Suprapubic skin (tissue), 4 donors: ENCODE measurements at regions not wholly inside any gene's neighbourhood (a gene's known extent, or its start where the extent isn't known, plus 50 kb on each side); places are given as distances from the start of the nearest gene placed in this dataset.
"Not testable (repeated sequence)": the region's sequence is repeated elsewhere in the genome, so short reads cannot be mapped to it uniquely, and the experiment has no call there.

Experiments
- DNase-seq, 2 donors: peaks; one replicate each; pipeline ENCODE4 v3.0.0-alpha.2; 2019; ENCODE audit warnings: low spot score in 2 of 2
- H3K27ac ChIP-seq: fragments of 200-600 bp; sonication (generic); one replicate; pipeline ENCODE4 v1.5.1; 2019
- H3K27me3 ChIP-seq: fragments of 200-600 bp; sonication (generic); one replicate; pipeline ENCODE4 v1.5.1; 2019
- H3K36me3 ChIP-seq: fragments of 200-600 bp; sonication (generic); one replicate; pipeline ENCODE4 v1.5.1; 2019
- H3K4me1 ChIP-seq: fragments of 200-600 bp; sonication (generic); one replicate; pipeline ENCODE4 v1.5.1; 2019
- H3K4me3 ChIP-seq: fragments of 200-600 bp; sonication (generic); one replicate; pipeline ENCODE4 v1.5.1; 2019; ENCODE audit warnings: mild to moderate bottlenecking
- H3K9me3 ChIP-seq: fragments of 200-600 bp; sonication (generic); one replicate; pipeline ENCODE4 v1.5.1; 2019
- EP300 ChIP-seq: sonication (generic); formaldehyde crosslinking; IDR thresholded peaks from one replicate; pipeline ENCODE4 v1.6.1; 2017; ENCODE audit warnings: antibody characterized with exemption
- POLR2A ChIP-seq, 2 donors: fragments of 450-650 bp; IDR thresholded peaks; one replicate each; pipeline ENCODE4 v1.6.1; 2017; ENCODE audit warnings: antibody characterized with exemption in 2 of 2, mild to moderate bottlenecking in 2 of 2, moderate library complexity in 2 of 2
- POLR2AphosphoS5 ChIP-seq, 3 donors: sonication (generic); formaldehyde crosslinking; IDR thresholded peaks; one replicate each; pipeline ENCODE4 v1.6.1; 2017; ENCODE audit warnings: antibody characterized with exemption in 3 of 3
- WGBS: methylation state at CpG from one replicate; pipeline ENCODE4 v1.1.5; 2018; 5-methylcytosine and 5-hydroxymethylcytosine counted together
- TF ChIP-seq, protein P1 (sequence below), 2 donors: fragments of 200-600 bp in 1 of 2; fragments of 450-650 bp in 1 of 2; sonication (generic) in 1 of 2; IDR thresholded peaks; one replicate each; pipeline ENCODE4 v1.5.1; 2016 to 2019; ENCODE audit warnings: antibody characterized with exemption in 2 of 2, mild to moderate bottlenecking in 1 of 2, moderate library complexity in 1 of 2

GRCh38 chr13:69028936-69029335, 1078.7 kb upstream of the ATXN8OS start:
- Histone ChIP-seq H3K36me3 (no peaks in the 10 kb centered on the region), H3K27me3 (no peaks in the 10 kb centered on the region), H3K27ac (no peak overlapping the region), H3K4me1 (no peaks in the 10 kb centered on the region), H3K9me3 (no peaks in the 10 kb centered on the region), H3K4me3 (no peak overlapping the region)
- DNase-seq = no peak
- no peak for TF ChIP-seq POLR2AphosphoS5 (IDR thresholded peaks at IDR 0.05)
- no peak for TF ChIP-seq POLR2A (IDR thresholded peaks at IDR 0.05)
- TF ChIP-seq EP300 = no peak
- TF ChIP-seq, protein P1, sequence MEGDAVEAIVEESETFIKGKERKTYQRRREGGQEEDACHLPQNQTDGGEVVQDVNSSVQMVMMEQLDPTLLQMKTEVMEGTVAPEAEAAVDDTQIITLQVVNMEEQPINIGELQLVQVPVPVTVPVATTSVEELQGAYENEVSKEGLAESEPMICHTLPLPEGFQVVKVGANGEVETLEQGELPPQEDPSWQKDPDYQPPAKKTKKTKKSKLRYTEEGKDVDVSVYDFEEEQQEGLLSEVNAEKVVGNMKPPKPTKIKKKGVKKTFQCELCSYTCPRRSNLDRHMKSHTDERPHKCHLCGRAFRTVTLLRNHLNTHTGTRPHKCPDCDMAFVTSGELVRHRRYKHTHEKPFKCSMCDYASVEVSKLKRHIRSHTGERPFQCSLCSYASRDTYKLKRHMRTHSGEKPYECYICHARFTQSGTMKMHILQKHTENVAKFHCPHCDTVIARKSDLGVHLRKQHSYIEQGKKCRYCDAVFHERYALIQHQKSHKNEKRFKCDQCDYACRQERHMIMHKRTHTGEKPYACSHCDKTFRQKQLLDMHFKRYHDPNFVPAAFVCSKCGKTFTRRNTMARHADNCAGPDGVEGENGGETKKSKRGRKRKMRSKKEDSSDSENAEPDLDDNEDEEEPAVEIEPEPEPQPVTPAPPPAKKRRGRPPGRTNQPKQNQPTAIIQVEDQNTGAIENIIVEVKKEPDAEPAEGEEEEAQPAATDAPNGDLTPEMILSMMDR (IDR thresholded peaks at IDR 0.05) = no peak

DNA sequence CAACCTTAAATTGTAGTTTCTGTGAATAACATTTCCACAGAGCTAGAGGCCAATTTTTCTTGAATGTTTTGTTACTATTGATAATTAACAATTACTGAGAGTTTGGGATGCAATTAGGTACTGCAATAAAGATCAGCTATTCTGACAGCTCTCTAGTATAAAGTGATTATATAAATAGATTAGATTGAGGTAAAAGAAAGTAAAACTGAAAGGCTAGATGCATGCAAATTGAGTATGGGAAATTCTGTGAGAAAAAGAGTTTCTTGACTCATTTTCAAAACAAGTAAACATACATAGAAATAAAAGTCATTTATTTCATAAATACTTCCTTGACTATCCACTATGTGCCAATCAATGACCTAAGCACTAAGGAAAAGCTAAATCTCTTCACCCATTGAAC, 1087.5 kb upstream of the ATXN8OS start:
- H3K36me3 ChIP-seq = no peaks in the 10 kb centered on the region

DNA sequence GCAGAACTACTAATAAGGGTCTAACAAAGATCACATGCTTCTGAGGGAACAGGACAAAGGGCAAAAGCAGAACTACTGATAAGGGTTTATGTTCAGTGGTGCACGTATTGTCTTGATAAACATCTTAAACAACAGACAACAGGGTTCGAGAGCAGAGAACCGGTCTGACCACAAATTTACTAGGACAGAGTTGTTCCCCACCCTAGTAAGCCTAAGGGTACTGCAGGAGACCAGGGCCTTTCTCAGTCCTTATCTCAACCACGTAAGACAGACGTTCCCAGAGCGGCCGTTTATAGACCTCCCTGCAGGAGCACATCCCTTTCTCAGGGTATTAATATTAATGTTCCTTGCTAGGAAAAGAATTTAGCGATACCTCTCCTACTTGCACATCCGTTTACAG, 1089.5 kb upstream of the ATXN8OS start:
- not testable (repeated sequence) for H3K9me3 ChIP-seq, DNase-seq, H3K27me3 ChIP-seq, H3K36me3 ChIP-seq, H3K4me3 ChIP-seq, H3K4me1 ChIP-seq, H3K27ac ChIP-seq
- WGBS = 77% methylated on average over 9 of the region's 9 CpGs

More for the DNA sequence above, 1087.5 kb upstream of the ATXN8OS start:
- Histone ChIP-seq H3K27me3 (no peaks in the 10 kb centered on the region), H3K27ac (no peak overlapping the region), H3K4me3 (no peak overlapping the region), H3K4me1 (no peaks in the 10 kb centered on the region), H3K9me3 (peaks cover 4% of the 10 kb centered on the region)
- no peak for DNase-seq
- no peak for TF ChIP-seq POLR2AphosphoS5 (IDR thresholded peaks at IDR 0.05)
- TF ChIP-seq, protein P1 (IDR thresholded peaks at IDR 0.05) = no peak
- no peak for TF ChIP-seq EP300
- TF ChIP-seq POLR2A (IDR thresholded peaks at IDR 0.05) = no peak

DNA sequence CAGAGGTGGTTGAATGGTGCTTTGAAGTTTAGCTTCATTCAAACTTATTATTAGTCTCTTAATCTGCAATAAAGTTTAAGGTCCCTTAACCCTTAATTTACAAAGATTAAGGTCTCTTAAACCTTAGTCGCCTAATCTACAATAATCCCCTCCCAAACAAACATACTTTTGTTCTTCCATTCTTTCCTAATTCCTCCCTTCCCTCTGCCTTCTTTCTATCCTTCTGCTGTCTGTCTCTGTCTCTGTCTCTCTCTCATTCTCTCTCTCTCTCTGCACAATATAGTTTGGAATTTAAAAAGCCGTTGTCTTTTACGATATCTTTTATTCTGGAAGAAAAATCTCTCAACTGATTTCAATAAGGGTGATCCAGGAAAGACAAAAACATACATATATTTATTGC, 1096.8 kb upstream of the ATXN8OS start:
- no peaks in the 10 kb centered on the region for H3K4me1 ChIP-seq
- DNase-seq = no peak
- TF ChIP-seq, protein P1 (IDR thresholded peaks at IDR 0.05) = no peak
- TF ChIP-seq POLR2AphosphoS5 (IDR thresholded peaks at IDR 0.05) = no peak
- TF ChIP-seq EP300 = no peak
- no peak for TF ChIP-seq POLR2A (IDR thresholded peaks at IDR 0.05)
- H3K27me3 ChIP-seq = no peaks in the 10 kb centered on the region
- H3K36me3 ChIP-seq = no peaks in the 10 kb centered on the region
- H3K4me3 ChIP-seq = no peak overlapping the region
- WGBS = 98% methylated on average over 3 of the region's 3 CpGs
- H3K27ac ChIP-seq = no peak overlapping the region
- peaks cover 14% of the 10 kb centered on the region for H3K9me3 ChIP-seq

GRCh38 chr13:69008499-69008898, 1099.1 kb upstream of the ATXN8OS start:
- H3K4me3 ChIP-seq = no peak overlapping the region
- no peak for DNase-seq
- no peaks in the 10 kb centered on the region for H3K36me3 ChIP-seq
- no peaks in the 10 kb centered on the region for H3K27me3 ChIP-seq
- 79% methylated on average over 5 of the region's 5 CpGs for WGBS
- TF ChIP-seq POLR2A (IDR thresholded peaks at IDR 0.05) (no peak), POLR2AphosphoS5 (IDR thresholded peaks at IDR 0.05) (no peak), EP300 (no peak)
- TF ChIP-seq, protein P1 (IDR thresholded peaks at IDR 0.05) = no peak
- no peak overlapping the region for H3K27ac ChIP-seq
- no peaks in the 10 kb centered on the region for H3K4me1 ChIP-seq
- H3K9me3 ChIP-seq = peaks cover 6% of the 10 kb centered on the region

GRCh38 chr13:68998056-68998455, 1109.6 kb upstream of the ATXN8OS start:
- Histone ChIP-seq H3K4me3 (no peak overlapping the region), H3K27ac (no peak overlapping the region), H3K27me3 (no peaks in the 10 kb centered on the region), H3K4me1 (no peaks in the 10 kb centered on the region), H3K36me3 (no peaks in the 10 kb centered on the region), H3K9me3 (peaks cover 14% of the 10 kb centered on the region)
- no peak for DNase-seq
- 78% methylated on average over 1 of the region's 1 CpG for WGBS
- TF ChIP-seq POLR2AphosphoS5 (IDR thresholded peaks at IDR 0.05) (no peak), EP300 (no peak), POLR2A (IDR thresholded peaks at IDR 0.05) (no peak)
- TF ChIP-seq, protein P1 (IDR thresholded peaks at IDR 0.05) = no peak
